Body of pancreas (tissue), 4 donors: ENCODE measurements at regions not wholly inside any gene's neighbourhood (a gene's known extent, or its start where the extent isn't known, plus 50 kb on each side); places are given as distances from the start of the nearest gene placed in this dataset.

Source experiments
- ATAC-seq: fragments of 150-250 bp; one replicate; pipeline ENCODE4 v1.9.1; 2016
- DNase-seq, 4 donors: peaks; one replicate each; pipeline ENCODE4 v3.0.0-alpha.2; 2019
- H3K27ac ChIP-seq, 4 donors: fragments of 200-600 bp; sonication (generic); 1 replicate in 3 of 4; 2 replicates in 1 of 4; pipeline versions ENCODE4 v1.5.1 to v1.6.1; 2016 to 2019; ENCODE audit warnings: mild to moderate bottlenecking in 1 of 4, mixed read lengths in 1 of 4, moderate library complexity in 1 of 4
- H3K27me3 ChIP-seq, 2 donors: fragments of 200-600 bp; sonication (generic); one replicate each; pipeline ENCODE4 v1.6.0; 2016; ENCODE audit warnings: mild to moderate bottlenecking in 1 of 2
- H3K36me3 ChIP-seq, 2 donors: fragments of 200-600 bp; sonication (generic); replicated peaks in 1 of 2; 2 replicates each; pipeline ENCODE4 v1.5.1; 2016; ENCODE audit warnings: low read depth in 2 of 2; ENCODE audit not compliant: insufficient read depth in 1 of 2
- H3K4me1 ChIP-seq: fragments of 200-600 bp; sonication (generic); one replicate; pipeline ENCODE4 v1.6.0; 2016
- H3K4me3 ChIP-seq, 2 donors: fragments of 200-600 bp; sonication (generic); 1 replicate in 1 of 2; 2 replicates in 1 of 2; pipeline ENCODE4 v1.5.1; 2016 to 2019
- H3K9me3 ChIP-seq, 3 donors: fragments of 200-600 bp; sonication (generic); 1 replicate in 2 of 3; 2 replicates in 1 of 3; pipeline ENCODE4 v1.5.1; 2016
- POLR2A ChIP-seq, 3 donors: fragments of 450-650 bp; IDR thresholded peaks; one replicate each; pipeline ENCODE4 v1.6.1; 2016; ENCODE audit warnings: antibody characterized with exemption in 3 of 3, mild to moderate bottlenecking in 2 of 3
- WGBS, 2 donors: methylation state at CpG; one replicate each; pipeline ENCODE4 v1.1.5; 2017; 5-methylcytosine and 5-hydroxymethylcytosine counted together
- intact Hi-C: fragments of 100-400 bp; cut with DNase I; formaldehyde crosslinking; loops from one replicate; pipeline ENCODE4 v1.15.1; 2023
- TF ChIP-seq, protein P1 (sequence below), 7 experiments: fragments of 450-650 bp in 4 of 7; fragments of 200-600 bp in 3 of 7; sonication (generic) in 3 of 7; IDR thresholded peaks; one replicate each; pipeline ENCODE4 v1.5.1; 2016 to 2019; ENCODE audit warnings: antibody characterized with exemption in 7 of 7

DNA sequence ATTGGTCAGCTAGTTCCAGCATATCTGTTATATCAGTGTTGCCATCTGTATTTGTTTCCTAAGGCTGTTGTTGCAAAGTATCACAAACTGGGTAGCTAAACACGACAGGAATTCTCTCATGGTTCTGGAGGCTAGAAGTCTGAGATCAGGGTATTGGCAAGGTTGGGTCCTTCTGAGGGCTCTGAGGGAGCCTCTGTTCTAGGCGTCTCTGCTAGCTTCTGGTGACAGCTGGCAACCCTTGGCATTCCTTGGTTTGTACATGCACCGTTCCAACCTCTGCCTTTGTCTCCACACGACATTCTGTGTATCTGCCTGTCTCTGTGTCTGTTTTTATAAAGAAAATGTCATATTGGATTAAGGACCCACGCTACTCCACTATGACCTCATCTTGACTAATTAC is 219.9 kb upstream of the NLRP1 start:
- 46 to 55% methylated on average over 5 of the region's 5 CpGs for WGBS, 2 donors
- H3K4me1 ChIP-seq, result no peaks in the 10 kb centered on the region
- TF ChIP-seq POLR2A (IDR thresholded peaks at IDR 0.05), result no peak
- intact Hi-C loops, result no loop called here
- H3K36me3 ChIP-seq, result no peaks in the 10 kb centered on the region
- peaks cover 0 to 10% (median 0%) of the 10 kb centered on the region in 3 donors for H3K9me3 ChIP-seq
- ATAC-seq (no peak), DNase-seq (no peak)
- H3K27me3 ChIP-seq, result no peaks in the 10 kb centered on the region
- H3K4me3 ChIP-seq, result no peak overlapping the region
- no peak overlapping the region for H3K27ac ChIP-seq

DNA sequence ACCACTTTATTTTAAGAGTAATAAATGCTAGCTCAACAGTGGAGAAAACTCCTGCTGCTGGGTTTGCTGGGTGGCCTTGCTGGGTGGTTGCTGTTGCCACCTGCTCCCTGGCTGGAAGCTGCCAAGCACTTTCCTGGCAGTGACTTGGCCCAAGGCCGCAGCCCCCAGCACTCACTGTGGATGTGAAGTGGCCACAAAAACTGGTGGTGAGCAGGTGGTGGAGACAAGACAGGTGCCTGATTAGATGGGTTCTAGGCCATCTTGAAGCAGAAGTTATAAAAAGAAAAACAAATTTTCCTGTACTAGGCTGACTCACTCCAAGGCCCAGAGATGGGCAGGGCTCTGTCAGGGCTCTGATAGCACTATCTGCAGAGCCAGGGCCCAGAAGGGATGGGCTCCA is 224.7 kb upstream of the NLRP1 start:
- no peak for ATAC-seq
- Histone ChIP-seq H3K4me3 (no peak overlapping the region), H3K36me3 (no peaks in the 10 kb centered on the region), H3K27ac (no peak overlapping the region), H3K4me1 (no peaks in the 10 kb centered on the region), H3K27me3 (no peaks in the 10 kb centered on the region), H3K9me3 (peaks cover 0 to 23% (median 0%) of the 10 kb centered on the region in 3 donors)
- TF ChIP-seq POLR2A (IDR thresholded peaks at IDR 0.05), result no peak
- TF ChIP-seq, protein P1, sequence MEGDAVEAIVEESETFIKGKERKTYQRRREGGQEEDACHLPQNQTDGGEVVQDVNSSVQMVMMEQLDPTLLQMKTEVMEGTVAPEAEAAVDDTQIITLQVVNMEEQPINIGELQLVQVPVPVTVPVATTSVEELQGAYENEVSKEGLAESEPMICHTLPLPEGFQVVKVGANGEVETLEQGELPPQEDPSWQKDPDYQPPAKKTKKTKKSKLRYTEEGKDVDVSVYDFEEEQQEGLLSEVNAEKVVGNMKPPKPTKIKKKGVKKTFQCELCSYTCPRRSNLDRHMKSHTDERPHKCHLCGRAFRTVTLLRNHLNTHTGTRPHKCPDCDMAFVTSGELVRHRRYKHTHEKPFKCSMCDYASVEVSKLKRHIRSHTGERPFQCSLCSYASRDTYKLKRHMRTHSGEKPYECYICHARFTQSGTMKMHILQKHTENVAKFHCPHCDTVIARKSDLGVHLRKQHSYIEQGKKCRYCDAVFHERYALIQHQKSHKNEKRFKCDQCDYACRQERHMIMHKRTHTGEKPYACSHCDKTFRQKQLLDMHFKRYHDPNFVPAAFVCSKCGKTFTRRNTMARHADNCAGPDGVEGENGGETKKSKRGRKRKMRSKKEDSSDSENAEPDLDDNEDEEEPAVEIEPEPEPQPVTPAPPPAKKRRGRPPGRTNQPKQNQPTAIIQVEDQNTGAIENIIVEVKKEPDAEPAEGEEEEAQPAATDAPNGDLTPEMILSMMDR (IDR thresholded peaks at IDR 0.05), result no peak
- 61 to 100% methylated on average over 1 of the region's 1 CpG for WGBS, 2 donors
- no peak for DNase-seq
- intact Hi-C loops, result no loop called here

DNA sequence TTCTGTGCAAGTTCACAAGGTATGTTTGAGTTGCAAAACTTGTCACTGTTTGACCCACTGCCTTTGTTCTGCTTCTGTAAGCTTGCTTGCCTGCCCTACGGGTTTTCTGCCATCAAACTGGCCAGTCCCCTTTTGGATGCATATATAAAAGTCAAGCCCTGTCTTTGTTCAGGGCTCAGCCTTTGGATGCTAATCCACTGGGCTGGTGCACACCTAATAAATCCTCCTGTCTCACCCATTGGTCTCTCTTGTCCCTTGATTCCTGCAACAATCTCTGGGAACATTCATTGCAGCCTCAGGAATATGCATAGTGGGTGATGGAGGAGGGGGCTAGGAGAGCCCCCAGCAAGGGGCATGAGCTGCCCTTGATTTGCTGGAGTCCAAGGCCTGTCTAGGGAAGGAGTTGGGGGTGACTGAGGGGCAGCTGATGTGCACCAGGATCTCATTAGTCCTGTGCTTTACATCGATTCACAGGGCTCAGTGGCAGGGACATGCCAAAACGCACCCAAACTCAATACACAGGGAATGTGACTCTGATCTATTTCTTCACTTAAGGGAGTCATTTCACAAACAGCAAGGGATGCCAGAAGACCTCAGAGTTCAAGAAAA is 225.4 kb upstream of the NLRP1 start:
- no peak for TF ChIP-seq POLR2A (IDR thresholded peaks at IDR 0.05)
- TF ChIP-seq, protein P1 (IDR thresholded peaks at IDR 0.05), result no peak
- no peaks in the 10 kb centered on the region for H3K27me3 ChIP-seq
- H3K4me3 ChIP-seq, result no peak overlapping the region
- no peaks in the 10 kb centered on the region for H3K4me1 ChIP-seq
- no peak overlapping the region for H3K27ac ChIP-seq
- 61% methylated on average over 3 of the region's 3 CpGs for WGBS, 2 donors
- no peak for DNase-seq
- H3K9me3 ChIP-seq, result peaks cover 0 to 23% (median 0%) of the 10 kb centered on the region in 3 donors
- ATAC-seq, result no peak
- no peaks in the 10 kb centered on the region for H3K36me3 ChIP-seq
- intact Hi-C loops, result no loop called here

DNA sequence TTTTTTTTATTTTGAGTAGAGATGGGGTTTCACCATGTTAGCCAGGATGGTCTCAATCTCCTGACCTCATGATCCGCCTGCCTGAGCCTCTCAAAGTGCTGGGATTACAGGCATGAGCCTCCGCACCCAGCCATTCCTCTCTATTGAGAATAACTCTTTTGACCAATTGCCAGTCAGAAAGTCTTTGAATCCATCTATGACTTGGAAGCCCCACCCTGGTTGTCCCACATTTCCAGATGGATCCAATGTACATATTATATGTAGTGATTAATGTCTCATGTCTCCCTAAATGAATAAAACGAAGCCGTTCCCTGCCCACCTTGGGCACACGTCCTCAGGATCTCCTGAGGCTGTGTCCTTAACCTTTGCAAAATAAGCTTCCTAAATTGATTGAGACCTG is 228.3 kb upstream of the NLRP1 start:
- H3K9me3 ChIP-seq, result peaks cover 0 to 23% (median 0%) of the 10 kb centered on the region in 3 donors
- H3K36me3 ChIP-seq, result no peaks in the 10 kb centered on the region
- TF ChIP-seq POLR2A (IDR thresholded peaks at IDR 0.05), result no peak
- TF ChIP-seq, protein P1 (IDR thresholded peaks at IDR 0.05), result no peak
- WGBS, 2 donors, result 53 to 55% methylated on average over 5 of the region's 5 CpGs
- no peak for DNase-seq
- no peak overlapping the region for H3K27ac ChIP-seq
- H3K4me3 ChIP-seq, result no peak overlapping the region
- H3K4me1 ChIP-seq, result no peaks in the 10 kb centered on the region
- intact Hi-C loops, result no loop called here
- no peak for ATAC-seq
- no peaks in the 10 kb centered on the region for H3K27me3 ChIP-seq

DNA sequence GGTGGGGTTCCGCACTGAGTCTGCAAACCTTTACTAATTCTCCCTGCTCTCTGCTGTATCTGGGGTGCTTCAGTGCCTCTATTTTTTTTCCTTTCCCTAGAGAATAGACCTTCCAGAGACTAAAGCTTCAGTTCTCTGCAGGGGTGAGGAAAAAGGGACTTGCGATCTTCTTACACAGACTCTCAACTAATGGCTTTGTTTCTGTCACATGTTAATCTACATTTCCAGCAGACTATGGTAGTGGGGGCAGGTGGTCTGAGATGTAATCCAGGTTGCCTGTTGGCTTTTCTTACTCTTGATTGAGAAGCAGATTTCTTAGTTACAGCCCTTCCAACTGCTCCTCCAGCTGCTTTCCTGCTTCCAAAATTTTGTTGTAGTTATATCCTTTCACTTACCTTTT is 229.0 kb upstream of the NLRP1 start:
- peaks cover 0 to 22% (median 0%) of the 10 kb centered on the region in 3 donors for H3K9me3 ChIP-seq
- ATAC-seq (no peak), DNase-seq (no peak)
- no peaks in the 10 kb centered on the region for H3K4me1 ChIP-seq
- H3K27ac ChIP-seq, result no peak overlapping the region
- 63 to 67% methylated on average over 2 of the region's 2 CpGs for WGBS, 2 donors
- intact Hi-C loops, result no loop called here
- TF ChIP-seq, protein P1 (IDR thresholded peaks at IDR 0.05), result no peak
- H3K4me3 ChIP-seq, result no peak overlapping the region
- H3K27me3 ChIP-seq, result no peaks in the 10 kb centered on the region
- H3K36me3 ChIP-seq, result no peaks in the 10 kb centered on the region
